ENCODE measurements at regions not wholly inside any gene's neighbourhood (a gene's known extent, or its start where the extent isn't known, plus 50 kb on each side); places are given as distances from the start of the nearest gene placed in this dataset.
"Not testable (repeated sequence)": the region's sequence is repeated elsewhere in the genome, so short reads cannot be mapped to it uniquely, and the experiment has no call there.

- H3K9me3 ChIP-seq (ENCODE audit: low read depth, low read length); DNase-seq (ENCODE audit: insufficient read length, low spot score, missing footprints); H3K4me2 ChIP-seq (ENCODE audit: insufficient read depth, low read length); H3K79me2 ChIP-seq (ENCODE audit: insufficient read depth, low read length); H3K4me1 ChIP-seq (ENCODE audit: insufficient read depth, low read length); H4K20me1 ChIP-seq (ENCODE audit: insufficient read depth, low read length); H3K4me3 ChIP-seq (ENCODE audit: insufficient read depth, low read length); H3K36me3 ChIP-seq (ENCODE audit: insufficient read depth, low read length); H2AFZ ChIP-seq (ENCODE audit: low read length); H3K27me3 ChIP-seq (ENCODE audit: insufficient read depth, low read length); H3K27ac ChIP-seq (ENCODE audit: low read depth, low read length): not testable (repeated sequence)
Measured at GRCh38 chr1:146695388-146695787, 242.7 kb upstream of the NBPF12 start.

GRCh38 chr1:146691798-146692197 is 246.3 kb upstream of the NBPF12 start:
- not testable (repeated sequence) for H3K4me3 ChIP-seq (ENCODE audit: insufficient read depth, low read length); H3K79me2 ChIP-seq (ENCODE audit: insufficient read depth, low read length); H3K4me2 ChIP-seq (ENCODE audit: insufficient read depth, low read length); H4K20me1 ChIP-seq (ENCODE audit: insufficient read depth, low read length); DNase-seq (ENCODE audit: insufficient read length, low spot score, missing footprints); H3K36me3 ChIP-seq (ENCODE audit: insufficient read depth, low read length); H3K27ac ChIP-seq (ENCODE audit: low read depth, low read length); H3K27me3 ChIP-seq (ENCODE audit: insufficient read depth, low read length); H3K9me3 ChIP-seq (ENCODE audit: low read depth, low read length); H3K4me1 ChIP-seq (ENCODE audit: insufficient read depth, low read length); H2AFZ ChIP-seq (ENCODE audit: low read length)

GRCh38 chr1:146688893-146689292 is 249.2 kb upstream of the NBPF12 start:
- not testable (repeated sequence) for H2AFZ ChIP-seq (ENCODE audit: low read length); H4K20me1 ChIP-seq (ENCODE audit: insufficient read depth, low read length); H3K9me3 ChIP-seq (ENCODE audit: low read depth, low read length); DNase-seq (ENCODE audit: insufficient read length, low spot score, missing footprints); H3K4me2 ChIP-seq (ENCODE audit: insufficient read depth, low read length); H3K36me3 ChIP-seq (ENCODE audit: insufficient read depth, low read length); H3K4me1 ChIP-seq (ENCODE audit: insufficient read depth, low read length); H3K4me3 ChIP-seq (ENCODE audit: insufficient read depth, low read length); H3K27me3 ChIP-seq (ENCODE audit: insufficient read depth, low read length); H3K27ac ChIP-seq (ENCODE audit: low read depth, low read length); H3K79me2 ChIP-seq (ENCODE audit: insufficient read depth, low read length)

- not testable (repeated sequence) for H3K4me3 ChIP-seq (ENCODE audit: insufficient read depth, low read length); H3K27me3 ChIP-seq (ENCODE audit: insufficient read depth, low read length); H3K4me2 ChIP-seq (ENCODE audit: insufficient read depth, low read length); H3K27ac ChIP-seq (ENCODE audit: low read depth, low read length); H4K20me1 ChIP-seq (ENCODE audit: insufficient read depth, low read length); H2AFZ ChIP-seq (ENCODE audit: low read length); H3K79me2 ChIP-seq (ENCODE audit: insufficient read depth, low read length); DNase-seq (ENCODE audit: insufficient read length, low spot score, missing footprints); H3K36me3 ChIP-seq (ENCODE audit: insufficient read depth, low read length); H3K9me3 ChIP-seq (ENCODE audit: low read depth, low read length); H3K4me1 ChIP-seq (ENCODE audit: insufficient read depth, low read length)
Measured at GRCh38 chr1:146686777-146687366, 251.3 kb upstream of the NBPF12 start.

- not testable (repeated sequence) for H3K79me2 ChIP-seq (ENCODE audit: insufficient read depth, low read length); H3K4me1 ChIP-seq (ENCODE audit: insufficient read depth, low read length); H4K20me1 ChIP-seq (ENCODE audit: insufficient read depth, low read length); H3K36me3 ChIP-seq (ENCODE audit: insufficient read depth, low read length); H2AFZ ChIP-seq (ENCODE audit: low read length); H3K4me3 ChIP-seq (ENCODE audit: insufficient read depth, low read length); H3K27me3 ChIP-seq (ENCODE audit: insufficient read depth, low read length); H3K9me3 ChIP-seq (ENCODE audit: low read depth, low read length); H3K27ac ChIP-seq (ENCODE audit: low read depth, low read length); DNase-seq (ENCODE audit: insufficient read length, low spot score, missing footprints); H3K4me2 ChIP-seq (ENCODE audit: insufficient read depth, low read length)
Measured at GRCh38 chr1:146683126-146683429, 255.0 kb upstream of the NBPF12 start.

GRCh38 chr1:146682227-146683125 is 255.6 kb upstream of the NBPF12 start:
- H2AFZ ChIP-seq (ENCODE audit: low read length); DNase-seq (ENCODE audit: insufficient read length, low spot score, missing footprints); H4K20me1 ChIP-seq (ENCODE audit: insufficient read depth, low read length); H3K27ac ChIP-seq (ENCODE audit: low read depth, low read length); H3K4me1 ChIP-seq (ENCODE audit: insufficient read depth, low read length); H3K4me2 ChIP-seq (ENCODE audit: insufficient read depth, low read length); H3K36me3 ChIP-seq (ENCODE audit: insufficient read depth, low read length); H3K9me3 ChIP-seq (ENCODE audit: low read depth, low read length); H3K4me3 ChIP-seq (ENCODE audit: insufficient read depth, low read length); H3K79me2 ChIP-seq (ENCODE audit: insufficient read depth, low read length); H3K27me3 ChIP-seq (ENCODE audit: insufficient read depth, low read length): not testable (repeated sequence)

- not testable (repeated sequence) for H3K9me3 ChIP-seq (ENCODE audit: low read depth, low read length); H3K27me3 ChIP-seq (ENCODE audit: insufficient read depth, low read length); H3K79me2 ChIP-seq (ENCODE audit: insufficient read depth, low read length); H3K4me3 ChIP-seq (ENCODE audit: insufficient read depth, low read length); H4K20me1 ChIP-seq (ENCODE audit: insufficient read depth, low read length); H3K27ac ChIP-seq (ENCODE audit: low read depth, low read length); H3K4me2 ChIP-seq (ENCODE audit: insufficient read depth, low read length); H3K36me3 ChIP-seq (ENCODE audit: insufficient read depth, low read length); DNase-seq (ENCODE audit: insufficient read length, low spot score, missing footprints); H3K4me1 ChIP-seq (ENCODE audit: insufficient read depth, low read length); H2AFZ ChIP-seq (ENCODE audit: low read length)
Measured at GRCh38 chr1:146673729-146674299, 264.3 kb upstream of the NBPF12 start.

GRCh38 chr1:146672608-146673007 is 265.5 kb upstream of the NBPF12 start:
- not testable (repeated sequence) for H3K79me2 ChIP-seq (ENCODE audit: insufficient read depth, low read length); H4K20me1 ChIP-seq (ENCODE audit: insufficient read depth, low read length); H3K36me3 ChIP-seq (ENCODE audit: insufficient read depth, low read length); H3K4me1 ChIP-seq (ENCODE audit: insufficient read depth, low read length); H3K9me3 ChIP-seq (ENCODE audit: low read depth, low read length); DNase-seq (ENCODE audit: insufficient read length, low spot score, missing footprints); H3K27ac ChIP-seq (ENCODE audit: low read depth, low read length); H2AFZ ChIP-seq (ENCODE audit: low read length); H3K4me2 ChIP-seq (ENCODE audit: insufficient read depth, low read length); H3K27me3 ChIP-seq (ENCODE audit: insufficient read depth, low read length); H3K4me3 ChIP-seq (ENCODE audit: insufficient read depth, low read length)

GRCh38 chr1:146671588-146671987 is 266.5 kb upstream of the NBPF12 start:
- H3K36me3 ChIP-seq (ENCODE audit: insufficient read depth, low read length); H3K4me1 ChIP-seq (ENCODE audit: insufficient read depth, low read length); H3K27me3 ChIP-seq (ENCODE audit: insufficient read depth, low read length); H3K4me2 ChIP-seq (ENCODE audit: insufficient read depth, low read length); H4K20me1 ChIP-seq (ENCODE audit: insufficient read depth, low read length); H2AFZ ChIP-seq (ENCODE audit: low read length); H3K9me3 ChIP-seq (ENCODE audit: low read depth, low read length); DNase-seq (ENCODE audit: insufficient read length, low spot score, missing footprints); H3K4me3 ChIP-seq (ENCODE audit: insufficient read depth, low read length); H3K79me2 ChIP-seq (ENCODE audit: insufficient read depth, low read length); H3K27ac ChIP-seq (ENCODE audit: low read depth, low read length): not testable (repeated sequence)
